SK-N-MC (cell line): ENCODE measurements at regions not wholly inside any gene's neighbourhood (a gene's known extent, or its start where the extent isn't known, plus 50 kb on each side); places are given as distances from the start of the nearest gene placed in this dataset.

ENCODE experiments used
- EZH2 ChIP-seq: fragments of 200-600 bp; sonication (generic); IDR thresholded peaks from one replicate; pipeline ENCODE4 v1.6.1; 2017; ENCODE audit warnings: antibody characterized with exemption
- FOXP2 ChIP-seq: optimal IDR thresholded peaks from 2 replicates; pipeline ENCODE3; 2011; ENCODE audit warnings: mild to moderate bottlenecking, moderate library complexity; ENCODE audit not compliant: insufficient read depth; ENCODE audit errors: extremely low read length, control extremely low read depth
- POLR2AphosphoS5 ChIP-seq: IDR thresholded peaks from 2 replicates; pipeline ENCODE4 v1.6.1; 2012; ENCODE audit warnings: mild to moderate bottlenecking, low read depth, low read length, borderline replicate concordance

- TF ChIP-seq EZH2 (no peak), POLR2AphosphoS5 (no peak), FOXP2 (no peak)
Observed at GRCh38 chr4:151858356-151858755, 97.5 kb upstream of the GATB start.
